GM12878 (cell line): ENCODE measurements at regions not wholly inside any gene's neighbourhood (a gene's known extent, or its start where the extent isn't known, plus 50 kb on each side); places are given as distances from the start of the nearest gene placed in this dataset.

ENCODE experiments used
- ATAC-seq: fragments of 200-7000 bp; cut with Tn5 transposase; 3 replicates; pipeline ENCODE4 v1.9.1; 2020; ENCODE audit warnings: mild to moderate bottlenecking, moderate library complexity
- BruUV-seq: library from RNA; stranded (reverse); fragments of 400-500 nt; replicated peaks from 2 replicates; lab custom pipeline; 2021; lab: Mats Ljungman, UMichigan
- CTCF ChIA-PET: fragments of 300-600 bp; sonication (Branson Sonifier 250); formaldehyde crosslinking; extraction: SDS; loops from one replicate; lab custom pipeline; 2021; ENCODE audit warnings: inconsistent platforms; lab: Yijun Ruan, JAX
- POLR2A ChIA-PET: fragments of 350-600 bp; formaldehyde crosslinking; extraction: SDS; loops from one replicate; lab custom pipeline; 2021; ENCODE audit warnings: inconsistent platforms; lab: Charles Lee
- RAD21 ChIA-PET: fragments of 300-600 bp; sonication (Branson Sonifier 250); formaldehyde crosslinking; loops from one replicate; lab custom pipeline; 2023; ENCODE audit warnings: antibody characterized with exemption; ENCODE audit not compliant: unreplicated experiment; lab: Charles Lee
- SMC1A ChIA-PET: fragments of 300-600 bp; sonication (Branson Sonifier 250); formaldehyde crosslinking; loops from one replicate; lab custom pipeline; 2023; ENCODE audit not compliant: unreplicated experiment, uncharacterized antibody; lab: Charles Lee
- DNase-seq: peaks from one replicate; pipeline ENCODE4 v3.0.0-alpha.2; 2011; ENCODE audit warnings: low read depth, low spot score
- FAIRE-seq: peaks from 3 replicates; lab custom pipeline; 2011; peaks lifted over from hg19 to GRCh38; lab: Jason Lieb, UNC
- H2AFZ ChIP-seq: 2 replicates; pipeline ENCODE4 v1.6.0; 2011; ENCODE audit warnings: low read depth, low read length, control low read depth; ENCODE audit not compliant: control insufficient read depth
- H3K27ac ChIP-seq: 2 replicates; pipeline ENCODE4 v1.5.1; 2011; ENCODE audit warnings: control low read depth; ENCODE audit not compliant: control insufficient read depth, insufficient read depth
- H3K27me3 ChIP-seq, 2 experiments: replicated peaks in 1 of 2; 2 replicates each; pipeline versions ENCODE4 v1.6.0 to v1.6.1; 2011; ENCODE audit warnings: low read length in 1 of 2; ENCODE audit not compliant: control insufficient read depth in 2 of 2, insufficient read depth in 2 of 2
- H3K36me3 ChIP-seq, 2 experiments: 2 replicates each; pipeline ENCODE4 v1.5.1; 2011; ENCODE audit warnings: low read length in 1 of 2; ENCODE audit not compliant: control insufficient read depth in 2 of 2, insufficient read depth in 2 of 2
- H3K4me1 ChIP-seq: 2 replicates; pipeline ENCODE4 v1.6.1; 2011; ENCODE audit warnings: mild to moderate bottlenecking, low read length, moderate library complexity, mixed read lengths; ENCODE audit not compliant: control insufficient read depth, insufficient read depth
- H3K4me2 ChIP-seq: 2 replicates; pipeline ENCODE4 v1.6.0; 2011; ENCODE audit warnings: control low read depth; ENCODE audit not compliant: control insufficient read depth, insufficient read depth
- H3K4me3 ChIP-seq: fragments of 200-600 bp; sonication (generic); 2 replicates; pipeline ENCODE4 v1.5.1; 2016
- H3K79me2 ChIP-seq: 2 replicates; pipeline ENCODE4 v1.6.0; 2011; ENCODE audit warnings: low read length; ENCODE audit not compliant: control insufficient read depth, insufficient read depth
- H3K9ac ChIP-seq: 2 replicates; pipeline ENCODE4 v1.8.0; 2011; ENCODE audit warnings: low read length, control low read depth, mixed read lengths; ENCODE audit not compliant: control insufficient read depth, insufficient read depth
- H3K9me3 ChIP-seq: replicated peaks from 3 replicates; pipeline ENCODE4 v1.5.1; 2011; ENCODE audit warnings: mild to moderate bottlenecking, low read length; ENCODE audit not compliant: control insufficient read depth, insufficient read depth
- H4K20me1 ChIP-seq: 2 replicates; pipeline ENCODE4 v1.6.0; 2011; ENCODE audit not compliant: control insufficient read depth, insufficient read depth
- E2F4 ChIP-seq: IDR thresholded peaks from 2 replicates; pipeline ENCODE4 v1.6.1; 2012; ENCODE audit warnings: low read depth, low read length, improper control_type of control experiment
- EP300 ChIP-seq, 2 experiments: fragments of 150-350 bp in 1 of 2; IDR thresholded peaks; 2 replicates each; pipeline ENCODE4 v1.6.1; 2011 to 2012; ENCODE audit warnings: low read depth in 2 of 2, low read length in 2 of 2, borderline replicate concordance in 1 of 2, improper control_type of control experiment in 1 of 2, inconsistent platforms in 1 of 2; ENCODE audit not compliant: control insufficient read depth in 1 of 2
- GATAD2B ChIP-seq: fragments of 450-650 bp; conservative IDR thresholded peaks from 2 replicates; pipeline ENCODE4 v1.6.1; 2017; ENCODE audit warnings: low read depth, mild to moderate bottlenecking, moderate library complexity
- SMAD5 ChIP-seq: IDR thresholded peaks from 2 replicates; pipeline ENCODE4 v1.6.1; 2016; ENCODE audit warnings: antibody characterized with exemption, low read depth
- WRNIP1 ChIP-seq: IDR thresholded peaks from 2 replicates; pipeline ENCODE4 v1.6.1; 2011; ENCODE audit warnings: low read depth, low read length, improper control_type of control experiment, borderline replicate concordance
- ZNF592 ChIP-seq: fragments of 450-650 bp; IDR thresholded peaks from 2 replicates; pipeline ENCODE4 v1.6.1; 2017; ENCODE audit warnings: mild to moderate bottlenecking, moderate library complexity
- WGBS: methylation state at CpG from one replicate; pipeline ENCODE4 v1.1.6; 2016; ENCODE audit warnings: low lambda C conversion rate; ENCODE audit not compliant: insufficient replicate concordance, insufficient coverage; ENCODE audit errors: missing lambda C conversion rate; 5-methylcytosine and 5-hydroxymethylcytosine counted together
- in situ Hi-C: fragments of 300-500 bp; cut with MboI; formaldehyde crosslinking; loops from 9 replicates; pipeline ENCODE4 v1.14.3; 2018; ENCODE audit warnings: mixed read lengths
- intact Hi-C: fragments of 100-400 bp; cut with micrococcal nuclease; formaldehyde crosslinking; loops from one replicate; pipeline ENCODE4 v1.14.2; 2022; ENCODE audit not compliant: unreplicated experiment

GRCh38 chr15:57884936-57885335, 178.4 kb downstream of the POLR2M start (continued):
- TF ChIP-seq ZNF592 (no peak), GATAD2B (no peak), E2F4 (no peak), SMAD5 (no peak), EP300 (IDR thresholded peaks at IDR 0.05; ENCODE audit: borderline replicate concordance in 1 of 2, control insufficient read depth in 1 of 2, low read depth in 2 of 2, low read length in 2 of 2) (no peak)

- H3K79me2 ChIP-seq, result no peaks in the 10 kb centered on the region
- H4K20me1 ChIP-seq, result no peaks in the 10 kb centered on the region
- no peak overlapping the region for H3K4me2 ChIP-seq
- no peaks in the 10 kb centered on the region for H3K9me3 ChIP-seq
- no peak for DNase-seq
- no peak overlapping the region for H2AFZ ChIP-seq
- H3K27me3 ChIP-seq, result 0 out of 4 replicates have a peak, but pooled peaks cover 0 to 3% of the 10 kb centered on the region in 2 experiments
- no peak overlapping the region for H3K27ac ChIP-seq
- RAD21 ChIA-PET, result no interaction called here
- no peaks in the 10 kb centered on the region for H3K36me3 ChIP-seq
- no peak for FAIRE-seq
- 14% methylated on average over 5 of the region's 5 CpGs for WGBS
- SMC1A ChIA-PET, result interaction anchor here (1.1 kb wide), 1 partner anchor 24 kb away, joined by 3 read pairs; no protein-coding TSS in a partner anchor
- no peak overlapping the region for H3K9ac ChIP-seq
- H3K4me3 ChIP-seq, result no peak overlapping the region
- in situ Hi-C loops (no loop called here), intact Hi-C loops (no loop called here)
- no peak for TF ChIP-seq WRNIP1
- CTCF ChIA-PET, result no interaction called here
- BruUV-seq, result no TSS peak
- ATAC-seq, result no peak
- H3K4me1 ChIP-seq, result no peaks in the 10 kb centered on the region
- POLR2A ChIA-PET, result no interaction called here
Observed at GRCh38 chr15:57885435-57885834, 178.9 kb downstream of the POLR2M start.
